Activated CD8-positive, alpha-beta T cell treated with anti-CD3 and anti-CD28 coated beads for 36 hours (primary cell): ENCODE measurements at regions not wholly inside any gene's neighbourhood (a gene's known extent, or its start where the extent isn't known, plus 50 kb on each side); places are given as distances from the start of the nearest gene placed in this dataset.

Experiments
- ATAC-seq: fragments of 200-7000 bp; cut with Tn5 transposase; one replicate; pipeline ENCODE4 v1.10.0; 2021; ENCODE audit warnings: mild to moderate bottlenecking, moderate library complexity
- CTCF ChIA-PET: fragments of 350-600 bp; sonication (Branson Sonifier 250); formaldehyde crosslinking; loops from one replicate; lab custom pipeline; 2021; ENCODE audit warnings: antibody characterized with exemption; lab: Charles Lee
- POLR2A ChIA-PET: fragments of 350-600 bp; sonication (Branson Sonifier 250); formaldehyde crosslinking; loops from one replicate; lab custom pipeline; 2021; ENCODE audit warnings: antibody characterized with exemption; lab: Charles Lee
- DNase-seq: peaks from one replicate; pipeline ENCODE4 v3.0.0-alpha.2; 2020
- H3K27ac Mint-ChIP-seq: one replicate; pipeline ENCODE4 v1.8.0; 2021; ENCODE audit warnings: mild to moderate bottlenecking, mixed read lengths
- H3K27me3 Mint-ChIP-seq: one replicate; pipeline ENCODE4 v1.8.0; 2021; ENCODE audit warnings: mixed read lengths
- H3K36me3 Mint-ChIP-seq: one replicate; pipeline ENCODE4 v1.8.0; 2021; ENCODE audit warnings: low read depth, mixed read lengths
- H3K4me1 Mint-ChIP-seq: one replicate; pipeline ENCODE4 v1.8.0; 2021; ENCODE audit warnings: low read depth, mixed read lengths
- H3K4me3 Mint-ChIP-seq: one replicate; pipeline ENCODE4 v1.8.0; 2021; ENCODE audit warnings: mild to moderate bottlenecking, moderate library complexity, mixed read lengths
- H3K9me3 Mint-ChIP-seq: one replicate; pipeline ENCODE4 v1.8.0; 2021; ENCODE audit warnings: mixed read lengths
- intact Hi-C: fragments of 100-400 bp; cut with micrococcal nuclease; formaldehyde crosslinking; loops from one replicate; pipeline ENCODE4 v1.10.0; 2022
- TF ChIP-seq, protein P1 (sequence below): fragments of 200-600 bp; IDR thresholded peaks from one replicate; pipeline ENCODE4 v1.8.0; 2022; ENCODE audit warnings: antibody characterized with exemption, mild to moderate bottlenecking

DNA sequence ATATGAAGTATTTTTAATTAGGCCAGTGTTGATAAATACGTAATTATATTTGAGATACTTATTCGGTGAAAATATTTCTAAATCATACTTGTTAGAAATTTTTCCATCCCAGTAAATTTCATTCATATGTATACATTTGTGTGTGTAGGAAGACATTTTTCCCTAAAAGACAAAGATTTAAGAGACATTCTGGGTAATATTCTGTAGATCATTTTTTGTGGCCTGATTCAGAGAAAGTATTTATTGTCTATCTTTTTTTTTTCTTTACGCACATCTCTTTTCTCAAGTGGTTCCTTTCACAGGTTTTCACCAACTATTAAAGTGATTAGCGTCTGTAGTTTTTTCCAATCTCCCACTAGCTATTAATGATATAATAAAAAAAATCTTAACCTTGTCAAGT, 224.1 kb downstream of the MEF2C start:
- POLR2A ChIA-PET, result no interaction called here
- peaks cover 51% of the 10 kb centered on the region for H3K27me3 Mint-ChIP-seq
- peaks cover 5% of the 10 kb centered on the region for H3K9me3 Mint-ChIP-seq
- intact Hi-C loops, result loop anchor here (5.0 kb wide), 1 partner anchor 33 kb away; no protein-coding TSS in a partner anchor
- ATAC-seq (no peak), DNase-seq (no peak)
- H3K4me3 Mint-ChIP-seq, result no peak overlapping the region
- CTCF ChIA-PET, result interaction anchor here (1.0 to 4.2 kb wide), 2 partner anchors 23 to 31 kb away, joined by 4 to 33 read pairs; no protein-coding TSS in a partner anchor
- peaks cover 3% of the 10 kb centered on the region for H3K36me3 Mint-ChIP-seq
- no peak overlapping the region for H3K27ac Mint-ChIP-seq
- TF ChIP-seq, protein P1, sequence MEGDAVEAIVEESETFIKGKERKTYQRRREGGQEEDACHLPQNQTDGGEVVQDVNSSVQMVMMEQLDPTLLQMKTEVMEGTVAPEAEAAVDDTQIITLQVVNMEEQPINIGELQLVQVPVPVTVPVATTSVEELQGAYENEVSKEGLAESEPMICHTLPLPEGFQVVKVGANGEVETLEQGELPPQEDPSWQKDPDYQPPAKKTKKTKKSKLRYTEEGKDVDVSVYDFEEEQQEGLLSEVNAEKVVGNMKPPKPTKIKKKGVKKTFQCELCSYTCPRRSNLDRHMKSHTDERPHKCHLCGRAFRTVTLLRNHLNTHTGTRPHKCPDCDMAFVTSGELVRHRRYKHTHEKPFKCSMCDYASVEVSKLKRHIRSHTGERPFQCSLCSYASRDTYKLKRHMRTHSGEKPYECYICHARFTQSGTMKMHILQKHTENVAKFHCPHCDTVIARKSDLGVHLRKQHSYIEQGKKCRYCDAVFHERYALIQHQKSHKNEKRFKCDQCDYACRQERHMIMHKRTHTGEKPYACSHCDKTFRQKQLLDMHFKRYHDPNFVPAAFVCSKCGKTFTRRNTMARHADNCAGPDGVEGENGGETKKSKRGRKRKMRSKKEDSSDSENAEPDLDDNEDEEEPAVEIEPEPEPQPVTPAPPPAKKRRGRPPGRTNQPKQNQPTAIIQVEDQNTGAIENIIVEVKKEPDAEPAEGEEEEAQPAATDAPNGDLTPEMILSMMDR, result no peak
- H3K4me1 Mint-ChIP-seq, result peaks cover 12% of the 10 kb centered on the region

GRCh38 chr5:88657906-88658775, 224.8 kb downstream of the MEF2C start:
- Mint-ChIP-seq H3K27ac (no peak overlapping the region), H3K4me3 (no peak overlapping the region), H3K36me3 (peaks cover 3% of the 10 kb centered on the region), H3K27me3 (peaks cover 43% of the 10 kb centered on the region), H3K9me3 (peaks cover 2% of the 10 kb centered on the region), H3K4me1 (peaks cover 12% of the 10 kb centered on the region)
- intact Hi-C loops, result loop anchor here (5.0 kb wide), 1 partner anchor 34 kb away; no protein-coding TSS in a partner anchor
- ATAC-seq, result no peak
- TF ChIP-seq, protein P1, result no peak
- CTCF ChIA-PET, result interaction anchor here (1.5 to 4.2 kb wide), 2 partner anchors 23 to 32 kb away, joined by 3 to 33 read pairs; no protein-coding TSS in a partner anchor
- POLR2A ChIA-PET, result no interaction called here
- DNase-seq, result no peak

- intact Hi-C loops, result loop anchor here (5.0 kb wide), 1 partner anchor 35 kb away; no protein-coding TSS in a partner anchor
- CTCF ChIA-PET, result interaction anchor here (1.5 to 4.2 kb wide), 4 partner anchors 23 to 34 kb away, joined by 3 to 33 read pairs (median 6); no protein-coding TSS in a partner anchor
Measured at GRCh38 chr5:88657136-88657535, 225.8 kb downstream of the MEF2C start.

GRCh38 chr5:88656221-88656950, 226.6 kb downstream of the MEF2C start:
- H3K9me3 Mint-ChIP-seq, result no peaks in the 10 kb centered on the region
- no peak for DNase-seq
- intact Hi-C loops, result loop anchor here (5.0 kb wide), 1 partner anchor 36 kb away; no protein-coding TSS in a partner anchor
- H3K27me3 Mint-ChIP-seq, result peaks cover 41% of the 10 kb centered on the region
- H3K4me1 Mint-ChIP-seq, result peaks cover 9% of the 10 kb centered on the region
- POLR2A ChIA-PET, result interaction anchor here (0.7 kb wide), 1 partner anchor 1656 kb away, joined by 3 read pairs; no protein-coding TSS in a partner anchor
- no peak overlapping the region for H3K27ac Mint-ChIP-seq
- peaks cover 3% of the 10 kb centered on the region for H3K36me3 Mint-ChIP-seq
- no peak for ATAC-seq
- H3K4me3 Mint-ChIP-seq, result no peak overlapping the region
- TF ChIP-seq, protein P1, result no peak
- CTCF ChIA-PET, result interaction anchor here (1.5 kb wide), 2 partner anchors 24 to 35 kb away, joined by 4 to 7 read pairs; no protein-coding TSS in a partner anchor

More at GRCh38 chr5:88657136-88657535, 225.8 kb downstream of the MEF2C start:
- H3K4me1 Mint-ChIP-seq, result peaks cover 12% of the 10 kb centered on the region
- no peak for ATAC-seq
- H3K9me3 Mint-ChIP-seq, result no peaks in the 10 kb centered on the region
- no peak for DNase-seq
- H3K27ac Mint-ChIP-seq, result no peak overlapping the region
- peaks cover 41% of the 10 kb centered on the region for H3K27me3 Mint-ChIP-seq
- H3K36me3 Mint-ChIP-seq, result peaks cover 3% of the 10 kb centered on the region
- H3K4me3 Mint-ChIP-seq, result no peak overlapping the region
- POLR2A ChIA-PET, result no interaction called here
- TF ChIP-seq, protein P1, result no peak
